Stomach (tissue), 8 donors: ENCODE measurements at regions not wholly inside any gene's neighbourhood (a gene's known extent, or its start where the extent isn't known, plus 50 kb on each side); places are given as distances from the start of the nearest gene placed in this dataset.

Experiments used
- DNase-seq, 2 donors: peaks; one replicate each; pipeline versions ENCODE4 v3.0.0 to v3.0.0-alpha.2; 2013 to 2019
- H3K27ac ChIP-seq, 5 donors: fragments of 200-600 bp in 4 of 5; sonication (generic) in 4 of 5; one replicate each; pipeline ENCODE4 v1.5.1; 2013 to 2019; ENCODE audit warnings: mild to moderate bottlenecking in 1 of 5, moderate library complexity in 1 of 5
- H3K27me3 ChIP-seq, 3 donors: fragments of 200-600 bp; sonication (generic); one replicate each; pipeline ENCODE4 v1.5.1; 2017 to 2019; ENCODE audit warnings: mixed run types in 1 of 3
- H3K36me3 ChIP-seq, 4 donors: fragments of 200-600 bp; sonication (generic); 1 replicate in 3 of 4; 2 replicates in 1 of 4; pipeline ENCODE4 v1.5.1; 2016 to 2019
- H3K4me1 ChIP-seq, 4 donors: fragments of 200-600 bp; sonication (generic); one replicate each; pipeline ENCODE4 v1.5.1; 2016 to 2019
- H3K4me3 ChIP-seq, 4 donors: fragments of 200-600 bp; sonication (generic) in 3 of 4; one replicate each; pipeline ENCODE4 v1.5.1; 2016 to 2019; ENCODE audit warnings: mild to moderate bottlenecking in 1 of 4
- H3K9me3 ChIP-seq, 4 donors: fragments of 200-600 bp; sonication (generic); one replicate each; pipeline ENCODE4 v1.5.1; 2016 to 2019
- EP300 ChIP-seq: sonication (generic); formaldehyde crosslinking; IDR thresholded peaks from one replicate; pipeline ENCODE4 v1.6.1; 2017; ENCODE audit warnings: antibody characterized with exemption
- POLR2A ChIP-seq, 4 donors: fragments of 450-650 bp; IDR thresholded peaks; one replicate each; pipeline ENCODE4 v1.6.1; 2016; ENCODE audit warnings: antibody characterized with exemption in 4 of 4, control low read depth in 2 of 4, mild to moderate bottlenecking in 1 of 4, moderate library complexity in 1 of 4
- POLR2AphosphoS5 ChIP-seq, 3 donors: sonication (generic); formaldehyde crosslinking; IDR thresholded peaks; one replicate each; pipeline ENCODE4 v1.6.1; 2016; ENCODE audit warnings: antibody characterized with exemption in 3 of 3
- WGBS, 5 donors: extraction: QIAGEN DNeasy Blood & Tissue Kit in 3 of 5; methylation state at CpG; one replicate each; pipeline versions ENCODE4 v1.1.5 to v1.1.7; 2013 to 2018; 5-methylcytosine and 5-hydroxymethylcytosine counted together
- intact Hi-C: fragments of 100-400 bp; cut with DNase I; formaldehyde crosslinking; loops from one replicate; pipeline ENCODE4 v1.15.1; 2023; ENCODE audit warnings: low total_unique reads
- TF ChIP-seq, protein P1 (sequence below), 7 experiments: fragments of 450-650 bp in 4 of 7; fragments of 200-600 bp in 3 of 7; sonication (generic) in 3 of 7; IDR thresholded peaks; one replicate each; pipeline ENCODE4 v1.5.1; 2016 to 2019; ENCODE audit warnings: antibody characterized with exemption in 7 of 7, control low read depth in 2 of 7, mild to moderate bottlenecking in 1 of 7
- donor health status: healthy with polysubstance abuse.
- donor health status: Bipolar disorder and iron deficiency.
- donor health status: healthy.

DNA sequence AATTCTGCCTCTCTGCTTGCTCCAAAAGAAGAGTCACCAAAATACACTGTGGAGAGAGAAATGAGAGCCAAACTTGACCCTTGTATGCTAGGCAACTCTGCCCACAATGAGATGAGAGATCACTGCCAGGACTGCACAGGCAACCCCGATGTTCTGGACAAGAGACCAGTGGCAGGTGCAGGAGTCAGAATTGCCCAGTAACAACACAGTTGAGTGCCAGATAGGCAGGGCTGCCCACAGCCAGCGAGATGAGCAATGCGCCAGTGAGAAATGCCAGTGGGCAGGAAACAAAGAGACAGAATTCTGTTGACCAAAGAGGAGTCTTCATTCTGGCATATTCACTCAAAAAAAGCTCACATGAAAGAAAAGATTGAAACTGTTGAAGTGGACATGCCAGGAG is 570.7 kb downstream of the CAAP1 start:
- intact Hi-C loops: no loop called here
- H3K4me1 ChIP-seq: peaks cover 0 to 17% (median 4%) of the 10 kb centered on the region in 4 donors
- H3K9me3 ChIP-seq: no peaks in the 10 kb centered on the region
- WGBS, 5 donors: 87 to 93% (median 90%) methylated on average over 3 of the region's 3 CpGs
- H3K4me3 ChIP-seq: no peak overlapping the region
- DNase-seq: no peak
- H3K27me3 ChIP-seq: no peaks in the 10 kb centered on the region
- H3K36me3 ChIP-seq: no peaks in the 10 kb centered on the region
- no peak overlapping the region for H3K27ac ChIP-seq
- TF ChIP-seq POLR2A (IDR thresholded peaks at IDR 0.05): no peak
- TF ChIP-seq, protein P1, sequence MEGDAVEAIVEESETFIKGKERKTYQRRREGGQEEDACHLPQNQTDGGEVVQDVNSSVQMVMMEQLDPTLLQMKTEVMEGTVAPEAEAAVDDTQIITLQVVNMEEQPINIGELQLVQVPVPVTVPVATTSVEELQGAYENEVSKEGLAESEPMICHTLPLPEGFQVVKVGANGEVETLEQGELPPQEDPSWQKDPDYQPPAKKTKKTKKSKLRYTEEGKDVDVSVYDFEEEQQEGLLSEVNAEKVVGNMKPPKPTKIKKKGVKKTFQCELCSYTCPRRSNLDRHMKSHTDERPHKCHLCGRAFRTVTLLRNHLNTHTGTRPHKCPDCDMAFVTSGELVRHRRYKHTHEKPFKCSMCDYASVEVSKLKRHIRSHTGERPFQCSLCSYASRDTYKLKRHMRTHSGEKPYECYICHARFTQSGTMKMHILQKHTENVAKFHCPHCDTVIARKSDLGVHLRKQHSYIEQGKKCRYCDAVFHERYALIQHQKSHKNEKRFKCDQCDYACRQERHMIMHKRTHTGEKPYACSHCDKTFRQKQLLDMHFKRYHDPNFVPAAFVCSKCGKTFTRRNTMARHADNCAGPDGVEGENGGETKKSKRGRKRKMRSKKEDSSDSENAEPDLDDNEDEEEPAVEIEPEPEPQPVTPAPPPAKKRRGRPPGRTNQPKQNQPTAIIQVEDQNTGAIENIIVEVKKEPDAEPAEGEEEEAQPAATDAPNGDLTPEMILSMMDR (IDR thresholded peaks at IDR 0.05): no peak
- no peak for TF ChIP-seq POLR2AphosphoS5 (IDR thresholded peaks at IDR 0.05)
- no peak for TF ChIP-seq EP300

DNA sequence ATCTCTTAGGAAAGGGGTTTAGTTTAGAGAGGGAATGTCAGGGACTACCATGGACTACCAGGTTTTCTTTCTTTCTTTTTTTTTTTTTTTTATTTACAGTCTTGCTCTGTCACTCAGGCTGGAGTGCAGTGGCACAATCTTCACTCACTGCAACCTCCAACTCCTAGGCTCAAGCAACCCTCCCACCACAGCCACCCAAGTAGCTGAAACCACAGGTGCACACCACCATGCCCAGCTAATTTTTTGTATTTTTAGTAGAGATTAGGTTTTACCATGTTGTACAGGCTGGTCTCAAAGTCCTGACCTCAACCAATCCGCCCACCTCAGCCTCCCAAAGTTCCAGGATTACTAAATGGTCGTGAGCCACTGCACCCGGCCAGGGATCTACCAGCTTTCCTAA is 572.7 kb downstream of the CAAP1 start:
- no peaks in the 10 kb centered on the region for H3K36me3 ChIP-seq
- H3K27me3 ChIP-seq: no peaks in the 10 kb centered on the region
- WGBS, 5 donors: 72 to 81% (median 76%) methylated on average over 3 of the region's 3 CpGs
- TF ChIP-seq POLR2AphosphoS5 (IDR thresholded peaks at IDR 0.05) (no peak), EP300 (no peak)
- H3K4me3 ChIP-seq: no peak overlapping the region
- H3K4me1 ChIP-seq: peaks cover 0 to 2% (median 0%) of the 10 kb centered on the region in 4 donors
- no peaks in the 10 kb centered on the region for H3K9me3 ChIP-seq
- intact Hi-C loops: no loop called here
- no peak for DNase-seq
- no peak overlapping the region for H3K27ac ChIP-seq

DNA sequence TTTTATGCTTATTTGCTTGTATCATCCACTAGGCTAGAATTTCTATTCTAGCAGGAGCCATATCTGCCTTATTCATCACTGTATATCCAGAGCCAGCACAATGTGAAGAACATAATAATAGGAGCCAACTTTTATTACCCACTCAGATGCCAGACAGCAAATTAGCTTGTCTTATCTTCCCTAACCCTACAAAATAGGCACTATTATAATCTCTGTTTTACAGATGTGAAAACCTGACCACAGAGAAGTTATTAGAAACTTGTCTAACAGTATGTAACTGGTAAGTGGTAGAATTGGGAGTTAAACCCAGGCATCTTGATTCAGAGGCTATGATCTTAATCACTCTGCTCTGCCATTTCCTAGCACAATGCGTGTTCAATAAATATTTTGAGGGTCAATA is 579.5 kb downstream of the CAAP1 start:
- intact Hi-C loops: no loop called here
- no peak for TF ChIP-seq POLR2A (IDR thresholded peaks at IDR 0.05)
- TF ChIP-seq, protein P1 (IDR thresholded peaks at IDR 0.05): no peak
- no peaks in the 10 kb centered on the region for H3K36me3 ChIP-seq
- H3K4me1 ChIP-seq: no peaks in the 10 kb centered on the region
- no peak overlapping the region for H3K4me3 ChIP-seq
- no peak overlapping the region for H3K27ac ChIP-seq
- DNase-seq: no peak
- H3K27me3 ChIP-seq: no peaks in the 10 kb centered on the region
- no peaks in the 10 kb centered on the region for H3K9me3 ChIP-seq
- WGBS, 5 donors: 56 to 74% (median 68%) methylated on average over 1 of the region's 1 CpG

DNA sequence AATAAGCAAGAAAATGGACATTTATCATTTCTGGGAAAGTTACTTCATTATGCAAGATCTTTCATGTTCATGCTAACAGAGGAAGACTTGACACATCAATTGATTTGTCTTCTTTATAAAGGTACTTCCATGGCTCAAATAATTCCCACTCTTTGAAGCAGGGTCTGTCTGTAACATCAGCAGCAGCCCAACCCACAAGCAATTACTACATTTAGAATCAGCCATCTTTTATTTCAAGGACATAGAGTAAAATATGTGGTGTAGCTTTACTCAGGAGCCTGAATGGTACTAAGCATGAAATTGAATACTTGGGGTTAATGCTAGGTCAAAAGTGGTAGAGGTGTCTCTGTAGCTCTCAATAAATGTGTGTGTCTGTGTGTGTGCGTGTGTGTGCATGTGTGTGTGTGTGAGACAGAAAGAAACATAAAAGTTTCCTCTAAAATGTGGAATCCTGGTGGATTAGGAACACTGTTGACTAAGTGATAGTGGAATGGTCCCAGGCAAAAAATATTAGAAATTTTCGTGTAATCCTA is 581.1 kb downstream of the CAAP1 start:
- no peak for DNase-seq
- Histone ChIP-seq H3K36me3 (no peaks in the 10 kb centered on the region), H3K9me3 (no peaks in the 10 kb centered on the region), H3K27me3 (no peaks in the 10 kb centered on the region), H3K27ac (no peak overlapping the region), H3K4me3 (no peak overlapping the region), H3K4me1 (no peaks in the 10 kb centered on the region)
- 68 to 82% (median 75%) methylated on average over 2 of the region's 2 CpGs for WGBS, 5 donors
- TF ChIP-seq POLR2A (IDR thresholded peaks at IDR 0.05) (no peak), EP300 (no peak), POLR2AphosphoS5 (IDR thresholded peaks at IDR 0.05) (no peak)
- TF ChIP-seq, protein P1 (IDR thresholded peaks at IDR 0.05): no peak
- intact Hi-C loops: no loop called here

DNA sequence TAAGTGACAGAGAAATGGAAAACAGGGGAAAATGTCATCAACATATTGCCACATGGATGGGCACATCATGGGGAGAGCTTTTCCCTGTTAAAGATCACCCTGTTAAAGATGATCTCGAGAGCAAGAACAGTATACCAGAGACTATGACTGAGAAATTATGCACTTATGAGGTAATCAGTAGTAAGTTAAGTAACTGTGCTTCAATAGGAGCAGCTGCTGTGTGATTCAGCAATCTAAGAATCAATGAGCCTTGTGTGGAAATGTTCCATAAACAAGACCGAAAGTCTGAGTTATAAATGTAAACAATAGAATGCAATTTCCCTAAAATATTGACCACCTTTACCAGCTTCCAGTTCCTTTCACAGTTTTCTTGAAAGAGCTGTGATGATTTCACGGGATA is 582.3 kb downstream of the CAAP1 start:
- TF ChIP-seq POLR2AphosphoS5 (IDR thresholded peaks at IDR 0.05) (no peak), POLR2A (IDR thresholded peaks at IDR 0.05) (no peak), EP300 (no peak)
- TF ChIP-seq, protein P1 (IDR thresholded peaks at IDR 0.05): no peak
- intact Hi-C loops: no loop called here
- 45 to 58% (median 53%) methylated on average over 3 of the region's 3 CpGs for WGBS, 5 donors
- no peaks in the 10 kb centered on the region for H3K27me3 ChIP-seq
- H3K27ac ChIP-seq: no peak overlapping the region
- H3K36me3 ChIP-seq: no peaks in the 10 kb centered on the region
- no peak overlapping the region for H3K4me3 ChIP-seq
- no peak for DNase-seq
- H3K4me1 ChIP-seq: no peaks in the 10 kb centered on the region
- no peaks in the 10 kb centered on the region for H3K9me3 ChIP-seq
